Caco-2 (cell line): ENCODE measurements at regions not wholly inside any gene's neighbourhood (a gene's known extent, or its start where the extent isn't known, plus 50 kb on each side); places are given as distances from the start of the nearest gene placed in this dataset.

ENCODE experiments used
- BruUV-seq: library from RNA; stranded (reverse); fragments of 400-500 nt; replicated peaks from 2 replicates; lab custom pipeline; 2021; lab: Mats Ljungman, UMichigan
- CTCF ChIA-PET: fragments of 300-600 bp; sonication (Branson Sonifier 250); formaldehyde crosslinking; loops from one replicate; lab custom pipeline; 2022; ENCODE audit warnings: antibody characterized with exemption; lab: Charles Lee
- POLR2A ChIA-PET: fragments of 300-600 bp; sonication (Branson Sonifier 250); formaldehyde crosslinking; loops from one replicate; lab custom pipeline; 2022; ENCODE audit warnings: antibody characterized with exemption; lab: Charles Lee
- DNase-seq, 2 experiments: peaks; one replicate each; pipeline versions ENCODE4 v3.0.0 to v3.0.0-alpha.2; 2020 to 2022
- H3K27me3 ChIP-seq: replicated peaks from 2 replicates; pipeline ENCODE4 v1.6.0; 2011; ENCODE audit warnings: low read length; ENCODE audit not compliant: control insufficient read depth, insufficient read depth
- H3K36me3 ChIP-seq: 2 replicates; pipeline ENCODE4 v1.5.1; 2011; ENCODE audit warnings: low read length; ENCODE audit not compliant: control insufficient read depth, insufficient read depth
- H3K4me1 ChIP-seq: fragments of 250-450 bp; sonication (Bioruptor Pico); 2 replicates; pipeline ENCODE4 v1.5.1; 2020; ENCODE audit warnings: mild to moderate bottlenecking
- H3K4me3 ChIP-seq: 2 replicates; pipeline ENCODE4 v1.5.1; 2011; ENCODE audit warnings: low read depth, mild to moderate bottlenecking, control low read depth, low read length
- H3K9me3 ChIP-seq: fragments of 250-450 bp; sonication (Bioruptor Pico); 2 replicates; pipeline ENCODE4 v1.5.1; 2020; ENCODE audit warnings: mild to moderate bottlenecking, moderate library complexity
- H3K27ac Mint-ChIP-seq: one replicate; pipeline ENCODE4 v1.8.0; 2022; ENCODE audit warnings: mixed read lengths; ENCODE audit not compliant: unreplicated experiment
- H3K27me3 Mint-ChIP-seq: one replicate; pipeline ENCODE4 v1.8.0; 2022; ENCODE audit warnings: mixed read lengths; ENCODE audit not compliant: insufficient read depth, unreplicated experiment
- H3K36me3 Mint-ChIP-seq: one replicate; pipeline ENCODE4 v1.8.0; 2022; ENCODE audit warnings: mild to moderate bottlenecking, mixed read lengths; ENCODE audit not compliant: insufficient read depth, unreplicated experiment
- H3K4me1 Mint-ChIP-seq: one replicate; pipeline ENCODE4 v1.8.0; 2022; ENCODE audit warnings: low read depth, mixed read lengths; ENCODE audit not compliant: unreplicated experiment
- H3K4me3 Mint-ChIP-seq: one replicate; pipeline ENCODE4 v1.8.0; 2022; ENCODE audit warnings: mild to moderate bottlenecking, moderate library complexity, mixed read lengths; ENCODE audit not compliant: unreplicated experiment
- H3K9me3 Mint-ChIP-seq: one replicate; pipeline ENCODE4 v1.8.0; 2022; ENCODE audit warnings: mixed read lengths; ENCODE audit not compliant: unreplicated experiment
- intact Hi-C: fragments of 100-400 bp; cut with micrococcal nuclease; formaldehyde crosslinking; loops from one replicate; pipeline ENCODE4 v1.10.0; 2022; ENCODE audit not compliant: unreplicated experiment
- TF ChIP-seq, protein P1 (sequence below), 2 experiments: fragments of 200-600 bp in 1 of 2; IDR thresholded peaks; 1 replicate in 1 of 2; 2 replicates in 1 of 2; pipeline versions ENCODE4 v1.5.1 to v1.8.0; 2011 to 2022; ENCODE audit warnings: antibody characterized with exemption in 1 of 2, control low read depth in 1 of 2, inconsistent platforms in 1 of 2, low read depth in 1 of 2, low read length in 1 of 2, mild to moderate bottlenecking in 1 of 2, moderate library complexity in 1 of 2; ENCODE audit not compliant: insufficient read depth in 1 of 2, severe bottlenecking in 1 of 2, unreplicated experiment in 1 of 2

DNA sequence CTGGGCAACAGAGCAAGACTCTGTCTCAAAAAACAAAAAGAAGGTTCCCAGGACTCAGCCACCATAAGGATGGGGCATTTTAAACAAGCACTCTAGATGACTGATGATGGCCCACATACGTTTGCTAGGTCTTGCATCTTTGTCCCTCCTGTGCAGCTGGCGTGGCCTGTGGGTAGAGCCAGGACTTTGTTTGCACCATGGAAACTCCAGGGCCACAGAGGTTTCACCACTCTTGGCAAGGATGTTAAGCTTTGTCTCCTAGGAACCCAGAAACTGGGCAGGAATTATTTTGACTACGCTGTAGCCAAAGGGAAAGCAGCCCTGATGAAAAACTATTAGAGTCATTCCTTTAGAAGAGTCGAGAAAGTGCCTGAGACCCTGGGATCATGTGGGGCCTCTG, 54.1 kb upstream of the CALM2 start:
- Histone ChIP-seq H3K9me3 (no peaks in the 10 kb centered on the region), H3K4me1 (peaks cover 38% of the 10 kb centered on the region), H3K4me3 (no peak overlapping the region), H3K36me3 (no peaks in the 10 kb centered on the region), H3K27me3 (no peaks in the 10 kb centered on the region)
- Mint-ChIP-seq H3K27me3 (no peaks in the 10 kb centered on the region), H3K4me1 (peaks cover 37% of the 10 kb centered on the region), H3K4me3 (no peak overlapping the region), H3K27ac (no peak overlapping the region), H3K36me3 (no peaks in the 10 kb centered on the region), H3K9me3 (no peaks in the 10 kb centered on the region)
- ChIA-PET CTCF (no interaction called here), POLR2A (no interaction called here)
- no TSS peak for BruUV-seq
- no peak for DNase-seq
- intact Hi-C loops = no loop called here
- TF ChIP-seq, protein P1, sequence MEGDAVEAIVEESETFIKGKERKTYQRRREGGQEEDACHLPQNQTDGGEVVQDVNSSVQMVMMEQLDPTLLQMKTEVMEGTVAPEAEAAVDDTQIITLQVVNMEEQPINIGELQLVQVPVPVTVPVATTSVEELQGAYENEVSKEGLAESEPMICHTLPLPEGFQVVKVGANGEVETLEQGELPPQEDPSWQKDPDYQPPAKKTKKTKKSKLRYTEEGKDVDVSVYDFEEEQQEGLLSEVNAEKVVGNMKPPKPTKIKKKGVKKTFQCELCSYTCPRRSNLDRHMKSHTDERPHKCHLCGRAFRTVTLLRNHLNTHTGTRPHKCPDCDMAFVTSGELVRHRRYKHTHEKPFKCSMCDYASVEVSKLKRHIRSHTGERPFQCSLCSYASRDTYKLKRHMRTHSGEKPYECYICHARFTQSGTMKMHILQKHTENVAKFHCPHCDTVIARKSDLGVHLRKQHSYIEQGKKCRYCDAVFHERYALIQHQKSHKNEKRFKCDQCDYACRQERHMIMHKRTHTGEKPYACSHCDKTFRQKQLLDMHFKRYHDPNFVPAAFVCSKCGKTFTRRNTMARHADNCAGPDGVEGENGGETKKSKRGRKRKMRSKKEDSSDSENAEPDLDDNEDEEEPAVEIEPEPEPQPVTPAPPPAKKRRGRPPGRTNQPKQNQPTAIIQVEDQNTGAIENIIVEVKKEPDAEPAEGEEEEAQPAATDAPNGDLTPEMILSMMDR (IDR thresholded peaks at IDR 0.05; ENCODE audit: insufficient read depth in 1 of 2, low read depth in 1 of 2, low read length in 1 of 2, severe bottlenecking in 1 of 2, unreplicated experiment in 1 of 2) = no peak

GRCh38 chr2:47227532-47228279, 51.4 kb upstream of the CALM2 start:
- H3K9me3 Mint-ChIP-seq = no peaks in the 10 kb centered on the region

GRCh38 chr2:47226923-47227220, 50.6 kb upstream of the CALM2 start:
- H3K4me1 ChIP-seq = peaks cover 44% of the 10 kb centered on the region
- POLR2A ChIA-PET = no interaction called here
- no peak overlapping the region for H3K4me3 Mint-ChIP-seq
- H3K9me3 ChIP-seq = no peaks in the 10 kb centered on the region
- H3K4me3 ChIP-seq = no peak overlapping the region
- no peak for DNase-seq
- H3K27me3 Mint-ChIP-seq = no peaks in the 10 kb centered on the region
- H3K27ac Mint-ChIP-seq = no peak overlapping the region
- H3K36me3 ChIP-seq = no peaks in the 10 kb centered on the region
- TF ChIP-seq, protein P1 (IDR thresholded peaks at IDR 0.05; ENCODE audit: insufficient read depth in 1 of 2, low read depth in 1 of 2, low read length in 1 of 2, severe bottlenecking in 1 of 2, unreplicated experiment in 1 of 2) = no peak
- CTCF ChIA-PET = no interaction called here
- H3K9me3 Mint-ChIP-seq = no peaks in the 10 kb centered on the region
- intact Hi-C loops = loop anchor here (5.0 kb wide), 1 partner anchor 45 kb away; no protein-coding TSS in a partner anchor
- H3K36me3 Mint-ChIP-seq = no peaks in the 10 kb centered on the region
- no peaks in the 10 kb centered on the region for H3K27me3 ChIP-seq
- peaks cover 46% of the 10 kb centered on the region for H3K4me1 Mint-ChIP-seq
- BruUV-seq = no TSS peak

More at GRCh38 chr2:47227532-47228279, 51.4 kb upstream of the CALM2 start:
- Histone ChIP-seq H3K36me3 (no peaks in the 10 kb centered on the region), H3K4me1 (peaks cover 44% of the 10 kb centered on the region), H3K27me3 (no peaks in the 10 kb centered on the region), H3K4me3 (no peak overlapping the region), H3K9me3 (no peaks in the 10 kb centered on the region)
- CTCF ChIA-PET = interaction anchor here (0.6 kb wide), 1 partner anchor 160 kb away, joined by 4 read pairs; no protein-coding TSS in a partner anchor
- no peaks in the 10 kb centered on the region for H3K36me3 Mint-ChIP-seq
- TF ChIP-seq, protein P1 (IDR thresholded peaks at IDR 0.05; ENCODE audit: insufficient read depth in 1 of 2, low read depth in 1 of 2, low read length in 1 of 2, severe bottlenecking in 1 of 2, unreplicated experiment in 1 of 2) = no peak
- no TSS peak for BruUV-seq
- no peak for DNase-seq
- peak overlapping the region; percentile 40 for H3K27ac Mint-ChIP-seq
- POLR2A ChIA-PET = interaction anchor here (0.5 to 0.6 kb wide), 2 partner anchors 37 to 92 kb away, joined by 3 to 9 read pairs; no protein-coding TSS in a partner anchor
- H3K4me1 Mint-ChIP-seq = peaks cover 44% of the 10 kb centered on the region
- H3K27me3 Mint-ChIP-seq = no peaks in the 10 kb centered on the region
- intact Hi-C loops = loop anchor here (5.0 kb wide), 1 partner anchor 45 kb away; no protein-coding TSS in a partner anchor
- H3K4me3 Mint-ChIP-seq = no peak overlapping the region
